DND-41 (cell line): ENCODE measurements at regions not wholly inside any gene's neighbourhood (a gene's known extent, or its start where the extent isn't known, plus 50 kb on each side); places are given as distances from the start of the nearest gene placed in this dataset.

Experiments used
- ATAC-seq: fragments of 200-7000 bp; cut with Tn5 transposase; 3 replicates; pipeline ENCODE4 v1.9.1; 2021; ENCODE audit warnings: low read depth; ENCODE audit not compliant: insufficient read depth
- DNase-seq: peaks from one replicate; pipeline ENCODE4 v3.0.0-alpha.2; 2020
- H2AFZ ChIP-seq: 2 replicates; pipeline ENCODE4 v1.6.0; 2012; ENCODE audit warnings: low read depth, low read length
- H3K27ac ChIP-seq: 2 replicates; pipeline ENCODE4 v1.5.1; 2012; ENCODE audit warnings: low read length, inconsistent platforms
- H3K27me3 ChIP-seq: fragments of 200-600 bp; sonication (generic); 2 replicates; pipeline ENCODE4 v1.6.0; 2012; ENCODE audit warnings: low read length, mild to moderate bottlenecking, inconsistent platforms; ENCODE audit not compliant: insufficient read depth, poor library complexity
- H3K36me3 ChIP-seq: 2 replicates; pipeline ENCODE4 v1.5.1; 2012; ENCODE audit warnings: low read length, inconsistent platforms; ENCODE audit not compliant: insufficient read depth
- H3K4me1 ChIP-seq: 2 replicates; pipeline ENCODE4 v1.5.1; 2012; ENCODE audit warnings: mild to moderate bottlenecking, low read length; ENCODE audit not compliant: insufficient read depth
- H3K4me2 ChIP-seq: 2 replicates; pipeline ENCODE4 v1.6.0; 2012; ENCODE audit warnings: mild to moderate bottlenecking, moderate library complexity, low read length, inconsistent platforms; ENCODE audit not compliant: insufficient read depth
- H3K4me3 ChIP-seq, 2 experiments: fragments of 200-600 bp in 1 of 2; shearing (Covaris generic) in 1 of 2; 2 replicates each; pipeline ENCODE4 v1.5.1; 2012 to 2016; ENCODE audit warnings: inconsistent platforms in 2 of 2, low read length in 2 of 2, mild to moderate bottlenecking in 2 of 2, low read depth in 1 of 2, moderate library complexity in 1 of 2
- H3K79me2 ChIP-seq: 2 replicates; pipeline ENCODE4 v1.6.0; 2012; ENCODE audit warnings: low read length, inconsistent platforms; ENCODE audit not compliant: insufficient read depth
- H3K9ac ChIP-seq: 2 replicates; pipeline ENCODE4 v1.6.0; 2012; ENCODE audit warnings: low read depth, mild to moderate bottlenecking, inconsistent platforms, low read length, moderate library complexity
- H3K9me3 ChIP-seq: 2 replicates; pipeline ENCODE4 v1.5.1; 2012; ENCODE audit warnings: low read length, moderate library complexity, mild to moderate bottlenecking, inconsistent platforms; ENCODE audit not compliant: insufficient read depth, severe bottlenecking
- H4K20me1 ChIP-seq: 2 replicates; pipeline ENCODE4 v1.6.0; 2012; ENCODE audit warnings: low read length; ENCODE audit not compliant: insufficient read depth
- EZH2 ChIP-seq: IDR thresholded peaks from 3 replicates; pipeline ENCODE4 v1.6.1; 2012; ENCODE audit warnings: borderline replicate concordance, low read depth, mild to moderate bottlenecking, moderate library complexity, low read length, inconsistent platforms; ENCODE audit not compliant: severe bottlenecking
- TF ChIP-seq, protein P1 (sequence below): IDR thresholded peaks from 2 replicates; pipeline ENCODE4 v1.5.1; 2012; ENCODE audit warnings: borderline replicate concordance, low read length, moderate library complexity, mild to moderate bottlenecking; ENCODE audit not compliant: poor library complexity, severe bottlenecking; ENCODE audit errors: extremely low read depth

DNA sequence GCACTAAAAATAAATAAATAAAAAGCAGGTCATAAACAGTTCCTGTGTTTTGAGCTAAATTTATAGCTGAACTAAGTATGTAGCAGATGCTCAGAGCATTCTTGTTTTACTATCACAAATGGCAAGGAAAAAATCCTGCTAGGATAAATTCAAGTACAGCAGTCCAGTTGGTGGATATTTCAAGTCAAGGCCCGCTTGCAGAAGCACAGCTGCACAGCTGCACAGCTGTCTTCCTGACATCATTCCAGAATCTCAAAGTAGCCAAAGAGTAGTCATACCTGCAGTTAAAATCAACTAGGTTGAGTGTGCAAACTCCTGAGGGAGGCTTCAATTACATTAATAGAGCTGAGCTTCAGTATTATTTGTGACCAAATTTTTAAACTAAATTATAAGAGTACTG is 297.7 kb upstream of the MANEA start:
- Histone ChIP-seq H3K4me1 (no peaks in the 10 kb centered on the region), H3K79me2 (no peaks in the 10 kb centered on the region), H3K9me3 (no peaks in the 10 kb centered on the region), H2AFZ (no peak overlapping the region), H3K27ac (no peak overlapping the region), H3K27me3 (no peaks in the 10 kb centered on the region), H3K4me2 (no peak overlapping the region), H3K9ac (no peak overlapping the region), H3K36me3 (no peaks in the 10 kb centered on the region), H3K4me3 (no peak overlapping the region), H4K20me1 (no peaks in the 10 kb centered on the region)
- no peak for DNase-seq
- ATAC-seq = no peak
- TF ChIP-seq, protein P1, sequence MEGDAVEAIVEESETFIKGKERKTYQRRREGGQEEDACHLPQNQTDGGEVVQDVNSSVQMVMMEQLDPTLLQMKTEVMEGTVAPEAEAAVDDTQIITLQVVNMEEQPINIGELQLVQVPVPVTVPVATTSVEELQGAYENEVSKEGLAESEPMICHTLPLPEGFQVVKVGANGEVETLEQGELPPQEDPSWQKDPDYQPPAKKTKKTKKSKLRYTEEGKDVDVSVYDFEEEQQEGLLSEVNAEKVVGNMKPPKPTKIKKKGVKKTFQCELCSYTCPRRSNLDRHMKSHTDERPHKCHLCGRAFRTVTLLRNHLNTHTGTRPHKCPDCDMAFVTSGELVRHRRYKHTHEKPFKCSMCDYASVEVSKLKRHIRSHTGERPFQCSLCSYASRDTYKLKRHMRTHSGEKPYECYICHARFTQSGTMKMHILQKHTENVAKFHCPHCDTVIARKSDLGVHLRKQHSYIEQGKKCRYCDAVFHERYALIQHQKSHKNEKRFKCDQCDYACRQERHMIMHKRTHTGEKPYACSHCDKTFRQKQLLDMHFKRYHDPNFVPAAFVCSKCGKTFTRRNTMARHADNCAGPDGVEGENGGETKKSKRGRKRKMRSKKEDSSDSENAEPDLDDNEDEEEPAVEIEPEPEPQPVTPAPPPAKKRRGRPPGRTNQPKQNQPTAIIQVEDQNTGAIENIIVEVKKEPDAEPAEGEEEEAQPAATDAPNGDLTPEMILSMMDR = no peak
- no peak for TF ChIP-seq EZH2

DNA sequence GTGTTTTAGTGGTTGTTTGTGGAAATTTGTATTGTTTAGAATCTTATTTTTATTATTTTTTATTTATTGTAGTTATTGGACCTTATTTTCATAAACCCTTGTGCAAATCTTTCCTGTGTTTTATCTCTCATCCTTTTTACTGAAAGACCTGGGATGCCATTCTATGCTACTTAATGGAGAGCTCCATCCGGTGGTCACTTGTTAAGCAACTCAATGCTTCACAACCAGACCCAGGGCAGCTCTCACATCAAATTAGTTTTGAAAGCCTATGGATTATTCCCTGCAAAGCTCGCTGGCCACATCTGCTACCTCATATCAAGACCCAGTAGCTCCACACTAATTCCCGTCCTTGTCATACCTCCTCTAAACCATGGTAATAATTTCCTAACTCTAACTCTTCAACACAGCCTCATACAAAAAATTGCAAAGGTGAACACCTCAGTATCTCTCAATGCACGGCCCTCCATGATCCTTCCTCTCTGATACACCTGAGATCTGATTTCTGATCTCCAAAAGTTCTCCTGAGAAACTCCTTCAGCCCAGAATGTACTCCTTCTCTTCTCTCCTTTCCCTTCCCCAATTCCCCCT is 296.6 kb upstream of the MANEA start:
- no peak for ATAC-seq
- H3K27me3 ChIP-seq = no peaks in the 10 kb centered on the region
- H2AFZ ChIP-seq = no peak overlapping the region
- H3K36me3 ChIP-seq = no peaks in the 10 kb centered on the region
- H3K27ac ChIP-seq = no peak overlapping the region
- H4K20me1 ChIP-seq = no peaks in the 10 kb centered on the region
- H3K9ac ChIP-seq = no peak overlapping the region
- no peak for DNase-seq
- no peaks in the 10 kb centered on the region for H3K4me1 ChIP-seq
- TF ChIP-seq, protein P1 = no peak
- no peak for TF ChIP-seq EZH2
- no peaks in the 10 kb centered on the region for H3K79me2 ChIP-seq
- H3K9me3 ChIP-seq = no peaks in the 10 kb centered on the region
- H3K4me3 ChIP-seq = no peak overlapping the region
- H3K4me2 ChIP-seq = no peak overlapping the region

DNA sequence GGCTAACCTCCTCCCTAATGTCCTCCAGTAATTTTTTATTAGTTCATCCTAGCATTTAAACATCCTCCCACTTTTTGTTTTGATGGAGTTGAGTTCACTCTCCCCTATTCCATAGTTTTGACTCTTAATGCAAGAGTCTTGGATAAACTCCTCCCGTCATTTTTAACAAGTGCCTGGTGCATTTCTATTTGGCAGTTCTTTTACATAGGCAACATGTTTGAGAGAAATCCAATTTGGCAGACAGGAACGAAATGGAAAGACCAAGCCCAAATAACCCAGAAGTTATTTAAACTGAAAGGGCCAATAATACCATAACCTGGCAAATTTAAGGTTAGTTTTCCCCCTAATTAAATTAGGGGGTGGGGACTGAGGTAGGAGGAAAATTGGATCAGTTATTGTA is 291.5 kb upstream of the MANEA start:
- Histone ChIP-seq H3K36me3 (no peaks in the 10 kb centered on the region), H2AFZ (no peak overlapping the region), H3K79me2 (no peaks in the 10 kb centered on the region), H3K4me1 (no peaks in the 10 kb centered on the region), H3K27me3 (no peaks in the 10 kb centered on the region), H3K4me3 (no peak overlapping the region), H3K9me3 (no peaks in the 10 kb centered on the region), H3K27ac (no peak overlapping the region), H3K4me2 (no peak overlapping the region), H4K20me1 (no peaks in the 10 kb centered on the region), H3K9ac (no peak overlapping the region)
- TF ChIP-seq, protein P1 = no peak
- TF ChIP-seq EZH2 = no peak
- no peak for DNase-seq
- no peak for ATAC-seq

DNA sequence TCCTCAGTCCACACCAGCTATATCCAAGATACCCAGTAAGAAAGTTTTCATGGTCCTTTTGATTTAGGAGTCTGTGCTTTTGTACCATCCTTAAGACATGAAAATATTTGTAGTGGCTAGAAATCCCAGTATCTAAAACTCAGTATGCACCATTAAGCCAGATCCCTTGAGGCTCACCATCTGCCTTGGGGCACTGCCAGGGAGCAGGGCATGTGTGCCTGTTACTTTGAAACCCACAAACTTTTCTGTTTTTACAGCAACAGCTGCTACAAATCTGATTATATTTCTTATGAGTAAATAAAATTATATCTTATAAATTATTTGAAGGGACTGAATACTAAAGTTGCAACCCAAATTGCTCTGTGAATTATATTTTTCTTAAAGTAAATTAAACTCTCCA is 290.5 kb upstream of the MANEA start:
- Histone ChIP-seq H3K27me3 (no peaks in the 10 kb centered on the region), H3K4me2 (no peak overlapping the region), H3K9ac (no peak overlapping the region), H3K4me1 (no peaks in the 10 kb centered on the region), H2AFZ (no peak overlapping the region), H3K4me3 (no peak overlapping the region), H3K9me3 (no peaks in the 10 kb centered on the region), H4K20me1 (no peaks in the 10 kb centered on the region), H3K27ac (no peak overlapping the region), H3K36me3 (no peaks in the 10 kb centered on the region), H3K79me2 (no peaks in the 10 kb centered on the region)
- DNase-seq = no peak
- ATAC-seq = no peak
- no peak for TF ChIP-seq EZH2
- TF ChIP-seq, protein P1 = no peak
